Mammary epithelial cell (primary cell): ENCODE measurements at regions not wholly inside any gene's neighbourhood (a gene's known extent, or its start where the extent isn't known, plus 50 kb on each side); places are given as distances from the start of the nearest gene placed in this dataset.

Experiments
- EZH2 ChIP-seq: IDR thresholded peaks from 2 replicates; pipeline ENCODE4 v1.6.1; 2012; ENCODE audit warnings: low read length, inconsistent platforms, borderline replicate concordance
- TF ChIP-seq, protein P1 (sequence below), 2 donors: IDR thresholded peaks in 1 of 2; conservative IDR thresholded peaks in 1 of 2; 2 replicates each; pipeline ENCODE4 v1.5.1; 2011 to 2012; ENCODE audit warnings: inconsistent platforms in 2 of 2, low read length in 2 of 2, mild to moderate bottlenecking in 2 of 2, control low read depth in 1 of 2, low read depth in 1 of 2; ENCODE audit not compliant: insufficient read depth in 1 of 2; ENCODE audit errors: extremely low read depth in 1 of 2

DNA sequence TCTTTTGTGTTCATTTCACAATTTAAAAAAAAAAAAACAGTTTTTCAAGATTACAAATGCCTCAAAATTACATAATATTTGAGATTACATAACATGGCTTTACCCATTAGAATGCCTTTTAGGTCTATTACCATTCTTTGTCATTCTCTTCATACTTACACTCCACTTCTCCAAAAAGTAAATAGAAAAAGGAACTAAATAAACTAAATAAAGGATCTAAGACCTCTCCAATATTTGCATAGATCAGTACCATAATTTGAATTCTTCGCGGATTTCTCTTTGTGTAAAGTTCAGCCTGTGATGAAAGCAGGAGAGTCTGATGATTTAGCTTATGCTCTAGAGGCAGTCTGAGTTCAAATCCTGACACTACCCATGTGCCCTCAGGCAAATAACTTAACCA lies 56.4 kb upstream of the C1GALT1 start:
- TF ChIP-seq, protein P1, sequence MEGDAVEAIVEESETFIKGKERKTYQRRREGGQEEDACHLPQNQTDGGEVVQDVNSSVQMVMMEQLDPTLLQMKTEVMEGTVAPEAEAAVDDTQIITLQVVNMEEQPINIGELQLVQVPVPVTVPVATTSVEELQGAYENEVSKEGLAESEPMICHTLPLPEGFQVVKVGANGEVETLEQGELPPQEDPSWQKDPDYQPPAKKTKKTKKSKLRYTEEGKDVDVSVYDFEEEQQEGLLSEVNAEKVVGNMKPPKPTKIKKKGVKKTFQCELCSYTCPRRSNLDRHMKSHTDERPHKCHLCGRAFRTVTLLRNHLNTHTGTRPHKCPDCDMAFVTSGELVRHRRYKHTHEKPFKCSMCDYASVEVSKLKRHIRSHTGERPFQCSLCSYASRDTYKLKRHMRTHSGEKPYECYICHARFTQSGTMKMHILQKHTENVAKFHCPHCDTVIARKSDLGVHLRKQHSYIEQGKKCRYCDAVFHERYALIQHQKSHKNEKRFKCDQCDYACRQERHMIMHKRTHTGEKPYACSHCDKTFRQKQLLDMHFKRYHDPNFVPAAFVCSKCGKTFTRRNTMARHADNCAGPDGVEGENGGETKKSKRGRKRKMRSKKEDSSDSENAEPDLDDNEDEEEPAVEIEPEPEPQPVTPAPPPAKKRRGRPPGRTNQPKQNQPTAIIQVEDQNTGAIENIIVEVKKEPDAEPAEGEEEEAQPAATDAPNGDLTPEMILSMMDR (conservative IDR thresholded peaks at IDR 0.05 in 1 of 2, IDR thresholded peaks at IDR 0.05 in 1 of 2; ENCODE audit: extremely low read depth in 1 of 2, insufficient read depth in 1 of 2, low read depth in 1 of 2, low read length in 2 of 2), result no peak
- no peak for TF ChIP-seq EZH2
